Transverse colon (tissue), 4 donors: ENCODE measurements at regions not wholly inside any gene's neighbourhood (a gene's known extent, or its start where the extent isn't known, plus 50 kb on each side); places are given as distances from the start of the nearest gene placed in this dataset.

Experiments
- EP300 ChIP-seq: sonication (generic); formaldehyde crosslinking; IDR thresholded peaks from one replicate; pipeline ENCODE4 v1.6.1; 2017; ENCODE audit warnings: antibody characterized with exemption, low read depth
- POLR2A ChIP-seq: fragments of 450-650 bp; IDR thresholded peaks from one replicate; pipeline ENCODE4 v1.6.1; 2016; ENCODE audit warnings: antibody characterized with exemption, mild to moderate bottlenecking, moderate library complexity
- POLR2AphosphoS5 ChIP-seq, 3 donors: sonication (generic); formaldehyde crosslinking; IDR thresholded peaks; one replicate each; pipeline ENCODE4 v1.6.1; 2016; ENCODE audit warnings: antibody characterized with exemption in 3 of 3
- TF ChIP-seq, protein P1 (sequence below), 5 experiments: fragments of 200-600 bp in 3 of 5; fragments of 450-650 bp in 2 of 5; sonication (generic) in 3 of 5; IDR thresholded peaks; 1 replicate in 2 of 5; 2 replicates in 3 of 5; pipeline ENCODE4 v1.5.1; 2016 to 2017; ENCODE audit warnings: antibody characterized with exemption in 5 of 5, inconsistent platforms in 3 of 5, mild to moderate bottlenecking in 2 of 5, moderate library complexity in 1 of 5

DNA sequence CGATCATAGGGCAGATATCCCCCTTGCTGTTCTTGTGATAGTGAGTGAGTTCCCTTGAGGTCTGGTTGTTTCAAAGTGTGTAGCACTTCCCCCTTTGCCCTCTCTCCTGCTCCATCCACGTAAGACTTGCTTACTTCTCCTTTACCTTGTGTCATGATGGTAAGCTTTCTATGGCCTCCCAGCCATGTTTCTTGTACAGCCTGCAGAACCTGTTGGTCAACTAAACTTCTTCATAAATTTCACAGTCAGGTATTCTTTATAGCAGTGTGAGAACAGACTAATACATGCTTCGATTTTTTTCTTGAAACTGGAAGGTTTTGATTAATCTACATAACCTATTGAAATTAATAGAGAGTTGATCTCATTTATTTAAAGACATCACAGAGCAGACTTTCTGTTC lies 302.5 kb upstream of the PBX1 start:
- TF ChIP-seq, protein P1, sequence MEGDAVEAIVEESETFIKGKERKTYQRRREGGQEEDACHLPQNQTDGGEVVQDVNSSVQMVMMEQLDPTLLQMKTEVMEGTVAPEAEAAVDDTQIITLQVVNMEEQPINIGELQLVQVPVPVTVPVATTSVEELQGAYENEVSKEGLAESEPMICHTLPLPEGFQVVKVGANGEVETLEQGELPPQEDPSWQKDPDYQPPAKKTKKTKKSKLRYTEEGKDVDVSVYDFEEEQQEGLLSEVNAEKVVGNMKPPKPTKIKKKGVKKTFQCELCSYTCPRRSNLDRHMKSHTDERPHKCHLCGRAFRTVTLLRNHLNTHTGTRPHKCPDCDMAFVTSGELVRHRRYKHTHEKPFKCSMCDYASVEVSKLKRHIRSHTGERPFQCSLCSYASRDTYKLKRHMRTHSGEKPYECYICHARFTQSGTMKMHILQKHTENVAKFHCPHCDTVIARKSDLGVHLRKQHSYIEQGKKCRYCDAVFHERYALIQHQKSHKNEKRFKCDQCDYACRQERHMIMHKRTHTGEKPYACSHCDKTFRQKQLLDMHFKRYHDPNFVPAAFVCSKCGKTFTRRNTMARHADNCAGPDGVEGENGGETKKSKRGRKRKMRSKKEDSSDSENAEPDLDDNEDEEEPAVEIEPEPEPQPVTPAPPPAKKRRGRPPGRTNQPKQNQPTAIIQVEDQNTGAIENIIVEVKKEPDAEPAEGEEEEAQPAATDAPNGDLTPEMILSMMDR (IDR thresholded peaks at IDR 0.05), result no peak
- no peak for TF ChIP-seq POLR2A
- TF ChIP-seq EP300, result no peak
- TF ChIP-seq POLR2AphosphoS5 (IDR thresholded peaks at IDR 0.05), result no peak
